Mesendoderm (in vitro differentiated cells): ENCODE measurements at regions not wholly inside any gene's neighbourhood (a gene's known extent, or its start where the extent isn't known, plus 50 kb on each side); places are given as distances from the start of the nearest gene placed in this dataset.

Source experiments
- DNase-seq: peaks from one replicate; pipeline ENCODE4 v3.0.0; 2013
- H2AK5ac ChIP-seq: 2 replicates; pipeline ENCODE4 v1.6.1; 2013; ENCODE audit warnings: low read length, inconsistent platforms
- H2BK120ac ChIP-seq: 2 replicates; pipeline ENCODE4 v1.6.1; 2013; ENCODE audit warnings: low read depth, mild to moderate bottlenecking, low read length, moderate library complexity, mixed read lengths
- H2BK15ac ChIP-seq: replicated peaks from 2 replicates; pipeline ENCODE4 v1.6.1; 2013; ENCODE audit warnings: low read depth, mild to moderate bottlenecking, moderate library complexity
- H2BK5ac ChIP-seq: 2 replicates; pipeline ENCODE4 v1.6.1; 2013; ENCODE audit warnings: low read length, inconsistent platforms
- H3K18ac ChIP-seq: 2 replicates; pipeline ENCODE4 v1.6.1; 2013; ENCODE audit warnings: mild to moderate bottlenecking, low read length, mixed read lengths
- H3K23ac ChIP-seq: one replicate; pipeline ENCODE4 v1.6.1; 2013; ENCODE audit warnings: low read length
- H3K27ac ChIP-seq: 2 replicates; pipeline ENCODE4 v1.5.1; 2013; ENCODE audit warnings: low read depth, mild to moderate bottlenecking, inconsistent platforms, low read length, moderate library complexity
- H3K27me3 ChIP-seq: 2 replicates; pipeline ENCODE4 v1.6.1; 2013; ENCODE audit warnings: low read length, control low read depth, mild to moderate bottlenecking, inconsistent platforms; ENCODE audit not compliant: insufficient read depth, poor library complexity
- H3K36me3 ChIP-seq: 2 replicates; pipeline ENCODE4 v1.6.1; 2013; ENCODE audit warnings: low read length, inconsistent platforms; ENCODE audit not compliant: control insufficient read depth, insufficient read depth
- H3K4ac ChIP-seq: one replicate; pipeline ENCODE4 v1.6.1; 2013; ENCODE audit warnings: low read depth, mild to moderate bottlenecking, low read length, moderate library complexity
- H3K4me1 ChIP-seq: 2 replicates; pipeline ENCODE4 v1.6.1; 2013; ENCODE audit warnings: low read depth, low read length, inconsistent platforms; ENCODE audit not compliant: control insufficient read depth
- H3K4me2 ChIP-seq: 2 replicates; pipeline ENCODE4 v1.6.1; 2013; ENCODE audit warnings: low read length
- H3K4me3 ChIP-seq: 2 replicates; pipeline ENCODE4 v1.5.1; 2013; ENCODE audit warnings: mild to moderate bottlenecking, low read length
- H3K56ac ChIP-seq: one replicate; pipeline ENCODE4 v1.6.1; 2013; ENCODE audit warnings: low read length
- H3K79me1 ChIP-seq: 2 replicates; pipeline ENCODE4 v1.6.1; 2013; ENCODE audit warnings: low read length, inconsistent platforms
- H3K79me2 ChIP-seq: 2 replicates; pipeline ENCODE4 v1.6.1; 2013; ENCODE audit warnings: mild to moderate bottlenecking, low read length; ENCODE audit not compliant: control insufficient read depth, insufficient read depth
- H3K9ac ChIP-seq: 2 replicates; pipeline ENCODE4 v1.6.1; 2013; ENCODE audit warnings: low read length, inconsistent platforms
- H4K5ac ChIP-seq: one replicate; pipeline ENCODE4 v1.6.1; 2013; ENCODE audit warnings: low read length
- H4K8ac ChIP-seq: one replicate; pipeline ENCODE4 v1.6.1; 2013; ENCODE audit warnings: low read depth, mild to moderate bottlenecking, control low read depth, low read length, moderate library complexity
- WGBS: extraction: QIAGEN DNeasy Blood & Tissue Kit; methylation state at CpG from one replicate; pipeline ENCODE4 v1.1.7; 2013; ENCODE audit warnings: low lambda C conversion rate, missing lambda C conversion rate; ENCODE audit not compliant: insufficient coverage; ENCODE audit errors: extremely low coverage; 5-methylcytosine and 5-hydroxymethylcytosine counted together

DNA sequence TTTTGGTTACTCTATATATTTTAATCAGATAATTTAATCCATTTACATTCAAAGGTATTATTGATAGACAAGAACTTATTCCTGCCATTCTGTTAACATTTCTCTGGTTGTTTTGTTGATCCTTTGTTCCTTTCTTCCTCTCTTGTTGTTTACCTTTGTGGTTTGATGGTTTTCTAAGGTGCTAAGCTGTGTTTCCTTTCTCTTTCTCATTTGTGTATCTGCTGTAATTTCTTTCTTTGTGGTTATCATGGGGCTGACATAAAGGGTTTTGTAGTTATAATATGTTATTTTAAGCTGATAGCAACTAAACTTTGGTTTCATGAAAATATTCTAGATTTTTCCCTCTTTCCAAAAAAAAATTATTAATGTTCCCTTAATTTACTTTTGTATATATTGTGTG, 179.2 kb downstream of the NDUFA10 start:
- H2BK5ac ChIP-seq: no peak overlapping the region
- no peak overlapping the region for H3K9ac ChIP-seq
- no peak overlapping the region for H3K23ac ChIP-seq
- H3K79me1 ChIP-seq: no peaks in the 10 kb centered on the region
- H2BK15ac ChIP-seq: no peak overlapping the region
- H3K56ac ChIP-seq: no peak overlapping the region
- no peak overlapping the region for H4K8ac ChIP-seq
- no peak overlapping the region for H2BK120ac ChIP-seq
- no peak overlapping the region for H3K4me3 ChIP-seq
- H3K4ac ChIP-seq: no peak overlapping the region
- H3K79me2 ChIP-seq: no peaks in the 10 kb centered on the region
- no peaks in the 10 kb centered on the region for H3K4me1 ChIP-seq
- H3K27me3 ChIP-seq: no peaks in the 10 kb centered on the region
- H3K36me3 ChIP-seq: no peaks in the 10 kb centered on the region
- no peak for DNase-seq
- H3K18ac ChIP-seq: no peak overlapping the region
- no peak overlapping the region for H3K27ac ChIP-seq
- H2AK5ac ChIP-seq: no peak overlapping the region
- no peak overlapping the region for H3K4me2 ChIP-seq
- no peak overlapping the region for H4K5ac ChIP-seq

DNA sequence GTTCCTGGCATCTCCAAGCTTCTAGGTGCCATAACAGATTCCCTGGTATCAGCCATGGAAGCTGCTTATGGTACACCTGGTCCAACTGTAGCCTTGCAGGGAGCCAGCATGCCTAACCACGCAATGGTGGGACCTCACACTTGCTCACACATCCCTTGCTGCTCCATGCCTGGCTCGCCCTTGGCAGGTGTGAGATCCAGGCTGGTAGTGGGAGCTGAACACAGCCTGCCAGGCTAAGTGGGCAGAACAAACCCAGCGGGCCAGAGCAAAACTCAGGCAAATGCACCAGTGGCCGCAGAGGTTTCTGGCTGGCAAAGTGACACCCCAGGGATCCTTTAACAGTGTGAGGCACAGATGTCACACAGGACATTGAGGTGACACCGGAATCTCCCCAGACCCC, 185.8 kb downstream of the NDUFA10 start:
- H3K18ac ChIP-seq: no peak overlapping the region
- H3K4me3 ChIP-seq: no peak overlapping the region
- no peaks in the 10 kb centered on the region for H3K79me2 ChIP-seq
- no peak overlapping the region for H3K9ac ChIP-seq
- no peak for DNase-seq
- no peak overlapping the region for H2BK5ac ChIP-seq
- H4K8ac ChIP-seq: no peak overlapping the region
- no peaks in the 10 kb centered on the region for H3K79me1 ChIP-seq
- peaks cover 2% of the 10 kb centered on the region for H3K27me3 ChIP-seq
- no peak overlapping the region for H3K4ac ChIP-seq
- no peak overlapping the region for H3K56ac ChIP-seq
- H3K36me3 ChIP-seq: no peaks in the 10 kb centered on the region
- H4K5ac ChIP-seq: no peak overlapping the region
- H2AK5ac ChIP-seq: no peak overlapping the region
- no peaks in the 10 kb centered on the region for H3K4me1 ChIP-seq
- H3K4me2 ChIP-seq: no peak overlapping the region
- H2BK120ac ChIP-seq: no peak overlapping the region
- no CpG with 5 or more reads among the region's 5 CpGs for WGBS
- H3K27ac ChIP-seq: no peak overlapping the region
- no peak overlapping the region for H2BK15ac ChIP-seq
- no peak overlapping the region for H3K23ac ChIP-seq

DNA sequence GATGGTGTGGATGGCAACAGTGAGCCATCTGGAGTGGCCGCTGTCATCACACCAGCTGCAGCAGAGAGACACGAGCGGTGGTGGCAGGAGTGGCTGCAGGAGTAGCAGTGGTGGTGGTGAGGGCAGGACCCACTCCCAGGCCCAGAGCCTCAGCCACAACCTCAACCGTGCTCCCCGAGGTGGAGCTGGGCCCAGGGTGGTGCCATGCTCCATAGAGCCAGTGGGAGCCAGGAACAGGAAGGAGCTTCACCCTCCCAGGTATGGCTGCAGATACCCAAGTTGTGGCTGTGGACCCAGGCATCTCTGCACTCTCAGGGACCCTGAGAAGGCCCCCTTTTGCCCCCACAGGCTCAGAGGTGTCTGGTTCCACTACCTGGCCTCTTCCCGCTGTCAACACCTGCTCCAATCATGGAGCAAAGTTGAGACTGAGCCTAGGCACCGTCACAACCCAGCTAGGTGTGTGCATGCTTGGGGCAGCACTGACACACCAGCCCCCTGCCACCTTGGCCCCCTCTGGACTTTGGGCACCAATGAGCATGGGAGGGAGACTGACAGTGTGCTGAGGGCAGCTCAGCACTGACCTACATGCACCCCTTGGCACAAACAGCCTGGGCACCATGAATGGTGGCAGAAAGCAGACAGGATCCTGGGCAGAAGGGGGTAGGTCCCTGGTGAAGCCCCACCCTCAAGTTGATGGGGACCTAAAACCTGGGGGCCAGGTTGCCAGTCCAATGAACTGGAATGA, 188.9 kb downstream of the NDUFA10 start:
- Histone ChIP-seq H3K4me3 (no peak overlapping the region), H3K9ac (no peak overlapping the region), H3K27ac (no peak overlapping the region), H3K79me1 (no peaks in the 10 kb centered on the region), H3K18ac (no peak overlapping the region), H2BK15ac (no peak overlapping the region), H4K5ac (no peak overlapping the region), H2BK5ac (no peak overlapping the region), H3K4me1 (no peaks in the 10 kb centered on the region), H3K36me3 (no peaks in the 10 kb centered on the region), H2AK5ac (no peak overlapping the region), H3K27me3 (peaks cover 2% of the 10 kb centered on the region), H3K56ac (no peak overlapping the region), H2BK120ac (no peak overlapping the region), H3K4ac (no peak overlapping the region), H4K8ac (no peak overlapping the region), H3K79me2 (no peaks in the 10 kb centered on the region), H3K4me2 (no peak overlapping the region), H3K23ac (no peak overlapping the region)
- no CpG with 5 or more reads among the region's 7 CpGs for WGBS
- no peak for DNase-seq

DNA sequence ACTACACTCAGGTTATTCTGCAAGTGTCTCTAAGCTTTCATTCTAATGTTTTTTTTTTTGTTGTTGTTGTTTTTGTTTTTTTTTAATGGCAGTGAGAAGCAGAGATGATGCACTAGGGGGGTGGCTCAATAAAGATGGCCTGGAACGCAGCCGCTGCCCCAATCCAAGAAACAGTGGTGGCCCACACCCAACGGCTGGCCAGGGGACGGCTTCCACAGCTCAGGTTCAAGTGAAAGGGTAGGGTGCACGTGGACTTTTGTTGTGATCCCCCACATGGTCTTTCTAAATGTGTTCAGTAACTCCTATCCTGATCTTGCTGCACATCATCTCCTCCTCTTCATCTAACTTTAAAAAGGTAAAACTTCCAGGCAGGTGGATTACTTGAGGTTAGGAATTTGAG, 190.1 kb downstream of the NDUFA10 start:
- Histone ChIP-seq H3K79me1 (no peaks in the 10 kb centered on the region), H4K5ac (no peak overlapping the region), H3K9ac (no peak overlapping the region), H3K79me2 (no peaks in the 10 kb centered on the region), H3K4ac (no peak overlapping the region), H3K56ac (no peak overlapping the region), H3K4me3 (no peak overlapping the region), H3K4me1 (no peaks in the 10 kb centered on the region), H2AK5ac (no peak overlapping the region), H3K27me3 (peaks cover 2% of the 10 kb centered on the region), H2BK15ac (no peak overlapping the region), H4K8ac (no peak overlapping the region), H3K36me3 (no peaks in the 10 kb centered on the region), H2BK5ac (no peak overlapping the region), H3K18ac (no peak overlapping the region), H3K23ac (no peak overlapping the region), H3K4me2 (no peak overlapping the region), H2BK120ac (no peak overlapping the region), H3K27ac (no peak overlapping the region)
- WGBS: no CpG with 5 or more reads among the region's 5 CpGs
- DNase-seq: no peak

DNA sequence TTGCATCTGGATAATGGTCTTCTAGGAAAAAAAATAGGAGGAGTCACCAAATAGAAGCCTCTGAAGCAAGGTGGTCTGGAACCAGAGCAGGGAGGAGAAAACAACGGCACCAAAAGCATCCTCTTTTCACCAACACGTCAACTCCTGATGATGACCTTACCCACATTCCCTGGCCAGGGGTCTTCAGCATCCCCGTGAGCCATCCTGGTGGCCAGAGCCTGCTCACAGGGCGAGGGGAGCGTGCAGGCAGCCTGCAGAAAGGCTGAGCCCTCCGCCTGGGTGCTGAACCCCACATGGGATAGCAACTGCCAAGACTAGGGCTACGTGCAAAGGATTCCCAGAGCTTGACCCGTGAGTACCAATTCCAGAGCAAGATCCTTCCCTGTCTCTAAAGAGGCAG, 191.0 kb downstream of the NDUFA10 start:
- no peaks in the 10 kb centered on the region for H3K27me3 ChIP-seq
- no CpG with 5 or more reads among the region's 8 CpGs for WGBS
- H3K36me3 ChIP-seq: no peaks in the 10 kb centered on the region
- no peak overlapping the region for H2BK5ac ChIP-seq
- no peaks in the 10 kb centered on the region for H3K79me2 ChIP-seq
- no peak overlapping the region for H3K4ac ChIP-seq
- H2BK120ac ChIP-seq: no peak overlapping the region
- no peak overlapping the region for H3K9ac ChIP-seq
- H2BK15ac ChIP-seq: no peak overlapping the region
- no peak overlapping the region for H3K56ac ChIP-seq
- no peak overlapping the region for H2AK5ac ChIP-seq
- H3K27ac ChIP-seq: no peak overlapping the region
- H4K8ac ChIP-seq: no peak overlapping the region
- H3K4me3 ChIP-seq: no peak overlapping the region
- no peaks in the 10 kb centered on the region for H3K79me1 ChIP-seq
- no peak overlapping the region for H4K5ac ChIP-seq
- DNase-seq: no peak
- no peak overlapping the region for H3K18ac ChIP-seq
- no peaks in the 10 kb centered on the region for H3K4me1 ChIP-seq
- no peak overlapping the region for H3K23ac ChIP-seq
- no peak overlapping the region for H3K4me2 ChIP-seq
